Effector CD8-positive, alpha-beta T cell (primary cell): ENCODE measurements at regions not wholly inside any gene's neighbourhood (a gene's known extent, or its start where the extent isn't known, plus 50 kb on each side); places are given as distances from the start of the nearest gene placed in this dataset.
"Not testable (repeated sequence)": the region's sequence is repeated elsewhere in the genome, so short reads cannot be mapped to it uniquely, and the experiment has no call there.

Experiments
- DNase-seq: peaks from one replicate; lab custom pipeline; 2025; lab: John Stamatoyannopoulos, UW

GRCh38 chr20:33908336-33908735, 85.4 kb upstream of the RALY start:
- DNase-seq: no peak

- no peak for DNase-seq
Observed at GRCh38 chr20:33908868-33909267, 84.8 kb upstream of the RALY start.

GRCh38 chr20:33909331-33909921, 84.3 kb upstream of the RALY start:
- DNase-seq: no peak

- no peak for DNase-seq
Observed at GRCh38 chr20:33910056-33910455, 83.7 kb upstream of the RALY start.

DNA sequence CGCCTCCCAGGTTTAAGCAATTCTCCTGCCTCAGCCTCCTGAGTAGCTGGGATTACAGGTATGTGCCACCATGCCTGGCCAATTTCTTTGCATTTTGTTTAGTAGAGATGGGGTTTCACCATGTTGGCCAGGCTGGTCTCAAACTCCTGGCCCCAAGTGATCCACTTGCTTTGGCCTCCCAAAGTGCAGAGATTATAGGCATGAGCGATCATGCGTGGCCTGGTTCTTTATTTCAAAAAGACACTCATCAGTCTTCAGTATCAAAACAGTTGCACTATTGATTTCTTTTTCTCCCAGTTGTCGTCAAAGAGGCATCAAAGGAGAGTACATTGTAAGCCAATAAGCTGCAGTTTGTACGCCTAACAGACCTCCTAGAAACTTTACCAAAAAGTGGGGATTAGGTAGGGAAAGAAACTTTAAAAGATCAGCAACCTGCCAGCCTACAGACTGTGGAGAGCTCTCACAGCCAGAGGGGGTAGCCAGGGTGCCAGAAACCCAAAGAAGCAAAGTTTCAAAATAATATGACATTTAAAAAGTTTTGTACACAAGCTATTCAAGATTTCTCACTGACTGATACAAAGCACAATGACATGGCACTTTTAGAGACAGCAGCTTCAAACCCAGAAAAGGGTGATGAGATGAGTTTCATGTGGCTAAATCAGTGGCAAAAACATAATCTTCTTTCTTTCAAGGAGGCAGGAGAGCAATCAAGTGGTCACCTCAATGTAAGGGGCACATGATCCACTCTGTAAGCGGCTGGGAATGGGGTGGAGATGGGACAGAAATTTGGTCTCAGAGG, 83.0 kb upstream of the RALY start:
- no peak for DNase-seq

DNA sequence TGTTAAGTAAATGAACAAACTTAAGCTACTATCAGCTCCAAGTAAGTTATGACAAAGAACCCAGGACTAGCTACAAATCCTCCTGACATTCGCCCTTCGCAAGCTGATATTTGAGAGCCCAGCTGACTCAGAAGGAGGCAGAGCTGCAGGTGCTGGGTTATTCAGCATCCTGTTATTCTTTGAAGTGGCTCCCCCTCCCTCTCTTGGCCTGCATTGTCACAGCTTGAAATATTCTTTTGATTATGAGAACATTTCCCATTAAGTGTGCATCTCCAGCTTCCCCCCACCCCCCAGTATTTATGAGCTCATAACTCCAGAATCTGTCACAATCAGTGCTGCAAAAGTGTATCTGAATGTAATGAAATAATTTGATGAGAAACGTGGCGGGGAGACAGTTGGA, 78.8 kb upstream of the RALY start:
- peak; percentile 7 for DNase-seq

- peak; percentile 42 for DNase-seq
Observed at GRCh38 chr20:33915726-33916331, 77.9 kb upstream of the RALY start.

DNA sequence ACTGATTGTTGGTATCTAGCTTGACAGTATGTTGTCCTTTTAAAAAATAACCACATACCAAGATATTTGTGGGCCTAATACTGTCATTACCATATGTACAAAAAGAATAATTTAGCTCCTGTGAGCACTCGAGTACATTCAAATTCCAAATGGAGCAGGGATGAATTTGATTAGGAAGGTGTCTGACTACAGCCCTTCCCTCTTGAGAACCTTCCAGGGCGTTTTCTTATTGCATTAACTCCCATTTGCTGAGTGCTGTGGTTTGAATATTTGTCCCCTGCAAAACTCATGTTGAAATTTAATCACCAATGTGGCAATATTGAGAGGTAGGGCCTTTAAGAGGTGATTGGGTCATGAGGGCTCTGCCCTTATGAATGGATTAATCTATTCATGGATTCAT, 76.9 kb upstream of the RALY start:
- DNase-seq: no peak

- no peak for DNase-seq
Observed at GRCh38 chr20:33917831-33918525, 75.7 kb upstream of the RALY start.

DNA sequence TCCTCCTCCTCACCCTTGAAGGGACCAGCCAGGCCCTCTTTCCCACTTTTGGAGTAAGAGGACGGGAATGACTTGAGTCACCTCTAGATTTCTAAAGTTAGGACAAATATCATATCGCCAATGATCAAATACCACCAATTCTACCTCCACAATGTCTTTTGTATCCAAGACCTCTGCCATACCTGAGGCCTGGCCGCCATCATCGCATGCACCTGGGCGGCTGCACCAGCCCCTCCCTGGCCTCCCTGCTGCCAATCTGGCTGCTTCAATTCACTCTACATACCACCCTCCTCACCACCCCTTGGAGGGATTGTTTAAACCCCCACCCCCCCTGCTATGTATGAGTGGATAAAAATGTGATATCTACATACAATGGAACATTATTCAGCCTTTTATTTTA, 75.0 kb upstream of the RALY start:
- DNase-seq: no peak

DNA sequence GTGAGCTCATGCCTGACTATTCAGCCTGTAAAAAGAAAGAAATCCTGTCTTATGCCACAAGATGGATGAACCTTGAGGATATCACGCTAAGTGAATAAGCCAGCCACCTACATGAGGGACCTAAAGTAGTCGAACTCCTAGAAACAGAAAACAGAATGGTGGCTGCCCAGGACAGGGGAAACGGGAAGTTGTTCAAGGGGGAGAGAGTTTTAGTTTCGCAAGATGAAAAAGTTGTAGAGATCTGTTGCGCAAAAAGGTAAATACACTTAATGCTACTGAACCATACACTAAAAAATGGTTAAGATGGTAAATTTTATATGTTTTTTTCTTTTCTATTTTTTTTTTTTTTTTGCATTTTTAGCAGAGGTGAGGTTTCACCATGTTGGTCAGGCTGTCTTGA, 74.1 kb upstream of the RALY start:
- DNase-seq: no peak

- DNase-seq: no peak
Observed at GRCh38 chr20:33922224-33922623, 71.5 kb upstream of the RALY start.

DNA sequence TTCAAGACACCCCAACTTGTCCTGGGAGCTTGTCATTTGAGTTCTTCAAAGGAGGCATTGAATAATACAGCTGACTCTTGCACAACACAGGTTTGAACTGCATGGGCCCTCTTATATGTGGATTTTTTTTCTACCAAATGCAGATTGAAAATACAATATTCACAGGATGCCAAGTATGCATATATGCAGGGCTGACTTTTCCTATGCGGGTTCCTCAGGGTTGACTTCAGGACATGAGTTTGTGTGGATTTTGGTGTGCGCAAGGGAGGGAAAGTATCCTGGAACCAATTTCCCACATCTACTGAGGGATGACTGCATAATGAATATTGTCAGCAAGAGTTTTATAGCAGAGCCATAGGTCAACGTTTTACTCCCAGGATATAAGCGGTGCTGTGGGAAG, 70.0 kb upstream of the RALY start:
- DNase-seq: no peak

DNA sequence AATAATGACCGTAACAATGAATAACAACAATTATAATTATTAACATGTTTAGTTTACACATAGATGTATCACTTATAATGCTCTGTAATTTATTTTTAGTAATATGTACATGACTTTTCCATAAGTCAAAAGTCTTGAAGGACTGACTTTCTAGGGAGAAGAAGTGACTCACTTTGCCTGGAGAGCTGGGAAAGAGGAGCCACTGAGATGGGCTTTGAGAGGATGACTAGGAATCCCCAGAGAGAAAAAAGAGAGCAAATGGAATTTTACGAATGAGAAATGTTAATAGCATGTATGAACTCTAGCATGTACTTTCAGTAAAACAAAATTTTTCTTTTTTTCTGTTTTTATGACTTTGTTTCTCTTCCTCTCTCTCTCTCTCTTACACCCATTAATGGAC, 67.8 kb upstream of the RALY start:
- no peak for DNase-seq

DNA sequence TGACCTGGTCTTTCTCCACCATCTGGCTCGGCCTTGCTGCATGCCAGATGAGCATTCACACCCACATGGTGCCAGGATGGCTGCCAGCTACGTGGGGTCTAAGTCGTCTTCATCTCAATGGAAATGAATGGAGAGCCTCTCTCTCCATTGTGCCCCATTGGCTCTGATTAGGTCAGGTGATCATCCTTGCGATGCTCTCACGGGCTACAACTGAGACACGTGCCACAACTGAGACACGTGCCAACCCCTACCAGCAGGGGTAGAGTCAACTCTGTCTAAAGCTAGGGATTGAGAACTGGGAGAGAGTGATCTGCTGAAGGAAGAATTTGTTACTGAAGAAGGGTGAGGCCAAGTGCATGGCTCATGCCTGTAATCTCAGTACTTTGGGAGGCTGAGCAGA, 67.3 kb upstream of the RALY start:
- no peak for DNase-seq

- DNase-seq: no peak
Observed at GRCh38 chr20:33927724-33928123, 66.0 kb upstream of the RALY start.

- no peak for DNase-seq
Observed at GRCh38 chr20:33929917-33930316, 63.8 kb upstream of the RALY start.

GRCh38 chr20:33933469-33933909, 60.2 kb upstream of the RALY start:
- peak; percentile 18 for DNase-seq

DNA sequence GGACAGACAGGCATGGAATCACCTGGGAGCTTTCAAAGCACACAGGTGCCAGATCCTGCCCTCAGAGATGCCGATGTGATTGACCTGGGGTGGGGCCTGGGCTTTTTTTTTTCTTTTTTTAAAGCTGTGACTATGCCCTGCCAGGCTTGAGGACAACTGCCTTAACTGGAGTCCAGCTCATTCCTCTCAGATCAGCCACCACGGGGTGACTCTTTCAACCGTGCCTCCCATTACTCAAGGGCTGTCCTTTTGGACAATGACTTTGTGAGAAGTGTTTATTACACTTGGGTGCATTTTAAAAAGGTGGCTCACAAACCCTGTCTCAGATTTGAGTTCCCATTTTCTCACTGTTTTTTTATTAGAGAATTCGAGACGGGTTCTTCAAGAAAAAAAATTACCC, 57.1 kb upstream of the RALY start:
- no peak for DNase-seq

- not testable (repeated sequence) for DNase-seq
Observed at GRCh38 chr20:33939031-33939430, 54.7 kb upstream of the RALY start.

GRCh38 chr20:33940666-33941065, 53.0 kb upstream of the RALY start:
- no peak for DNase-seq
